ENCODE measurements at regions not wholly inside any gene's neighbourhood (a gene's known extent, or its start where the extent isn't known, plus 50 kb on each side); places are given as distances from the start of the nearest gene placed in this dataset.

DNA sequence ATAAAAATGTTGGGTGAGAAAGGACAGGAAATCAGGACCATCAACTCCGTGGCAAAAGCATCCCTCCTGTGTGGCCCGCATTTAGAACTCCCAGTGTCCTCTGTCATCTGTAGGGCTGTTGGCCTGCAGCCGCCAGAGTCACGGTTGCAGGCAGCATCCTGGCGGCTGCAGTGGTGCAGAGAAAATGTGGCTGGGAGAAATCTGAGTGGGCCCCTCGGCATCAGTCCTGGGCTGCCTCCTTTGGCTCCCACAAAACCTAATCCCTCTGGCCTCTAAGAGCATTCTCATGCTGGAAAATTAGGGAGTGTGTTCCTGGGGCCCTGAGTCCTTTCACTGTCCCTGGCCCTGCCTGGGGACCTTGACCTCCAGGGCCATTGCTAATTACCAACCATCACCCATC lies 121.9 kb downstream of the WT1 start:
- 85 to 88% methylated on average over 6 of the region's 6 CpGs for WGBS, 2 donors
- Histone ChIP-seq H3K4me3 (no peak overlapping the region), H3K36me3 (no peaks in the 10 kb centered on the region), H3K4me1 (no peaks in the 10 kb centered on the region), H3K27me3 (no peaks in the 10 kb centered on the region), H3K27ac (no peak overlapping the region), H3K9me3 (no peaks in the 10 kb centered on the region)
- DNase-seq, result no peak
- TF ChIP-seq, protein P1, sequence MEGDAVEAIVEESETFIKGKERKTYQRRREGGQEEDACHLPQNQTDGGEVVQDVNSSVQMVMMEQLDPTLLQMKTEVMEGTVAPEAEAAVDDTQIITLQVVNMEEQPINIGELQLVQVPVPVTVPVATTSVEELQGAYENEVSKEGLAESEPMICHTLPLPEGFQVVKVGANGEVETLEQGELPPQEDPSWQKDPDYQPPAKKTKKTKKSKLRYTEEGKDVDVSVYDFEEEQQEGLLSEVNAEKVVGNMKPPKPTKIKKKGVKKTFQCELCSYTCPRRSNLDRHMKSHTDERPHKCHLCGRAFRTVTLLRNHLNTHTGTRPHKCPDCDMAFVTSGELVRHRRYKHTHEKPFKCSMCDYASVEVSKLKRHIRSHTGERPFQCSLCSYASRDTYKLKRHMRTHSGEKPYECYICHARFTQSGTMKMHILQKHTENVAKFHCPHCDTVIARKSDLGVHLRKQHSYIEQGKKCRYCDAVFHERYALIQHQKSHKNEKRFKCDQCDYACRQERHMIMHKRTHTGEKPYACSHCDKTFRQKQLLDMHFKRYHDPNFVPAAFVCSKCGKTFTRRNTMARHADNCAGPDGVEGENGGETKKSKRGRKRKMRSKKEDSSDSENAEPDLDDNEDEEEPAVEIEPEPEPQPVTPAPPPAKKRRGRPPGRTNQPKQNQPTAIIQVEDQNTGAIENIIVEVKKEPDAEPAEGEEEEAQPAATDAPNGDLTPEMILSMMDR (IDR thresholded peaks at IDR 0.05), result no peak
- TF ChIP-seq POLR2A (IDR thresholded peaks at IDR 0.05), result no peak
- no peak for TF ChIP-seq EP300 (IDR thresholded peaks at IDR 0.05)
- intact Hi-C loops (cut with DNase I), result no loop called here

DNA sequence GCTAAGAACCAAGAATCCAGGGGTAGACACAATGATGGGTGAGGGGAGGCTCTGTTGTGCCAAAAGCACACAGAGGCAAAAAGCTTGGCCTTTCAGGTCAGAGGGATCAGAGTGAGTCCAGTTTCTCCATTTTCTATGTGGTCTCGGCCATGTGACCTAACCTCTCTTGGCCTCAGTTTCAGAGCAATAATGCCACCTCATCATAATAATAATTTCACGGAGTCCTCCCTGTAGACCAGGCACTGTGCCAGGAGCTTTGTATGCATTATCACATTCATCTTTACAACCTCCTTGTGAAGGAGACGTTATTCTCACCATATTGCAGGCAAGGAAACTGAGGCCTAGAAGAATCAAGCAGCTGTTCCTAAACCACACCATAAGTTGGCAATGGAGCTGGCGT lies 120.2 kb downstream of the WT1 start:
- DNase-seq, result no peak
- Histone ChIP-seq H3K27me3 (no peaks in the 10 kb centered on the region), H3K4me1 (no peaks in the 10 kb centered on the region), H3K4me3 (no peak overlapping the region), H3K27ac (no peak overlapping the region), H3K9me3 (no peaks in the 10 kb centered on the region), H3K36me3 (no peaks in the 10 kb centered on the region)
- TF ChIP-seq POLR2A (IDR thresholded peaks at IDR 0.05), result no peak
- intact Hi-C loops (cut with DNase I), result no loop called here
- 47 to 81% methylated on average over 4 of the region's 4 CpGs for WGBS, 2 donors

DNA sequence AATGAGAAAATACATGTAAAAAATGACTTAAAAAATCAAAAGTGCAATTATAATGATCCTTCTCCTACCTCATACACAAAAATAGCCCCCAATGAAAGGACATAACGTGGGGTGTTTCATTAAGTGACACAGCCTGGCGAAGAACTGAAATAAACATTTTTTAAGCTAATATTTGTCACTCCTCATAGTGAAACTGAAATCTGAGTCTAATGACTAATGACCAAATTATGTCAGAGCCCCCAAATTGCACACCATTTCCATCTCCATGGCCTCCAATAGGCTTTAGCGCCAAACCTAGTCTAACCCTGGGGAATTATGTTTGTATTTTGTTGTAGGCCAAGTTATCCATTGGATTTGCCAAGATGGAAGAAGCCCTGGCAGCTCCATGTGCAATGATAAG lies 119.1 kb downstream of the WT1 start:
- no peaks in the 10 kb centered on the region for H3K9me3 ChIP-seq
- no peaks in the 10 kb centered on the region for H3K36me3 ChIP-seq
- H3K27me3 ChIP-seq, result no peaks in the 10 kb centered on the region
- TF ChIP-seq EP300 (IDR thresholded peaks at IDR 0.05), result no peak
- H3K4me3 ChIP-seq, result no peak overlapping the region
- intact Hi-C loops (cut with DNase I), result no loop called here
- WGBS, 2 donors, result 86 to 87% methylated on average over 3 of the region's 3 CpGs
- no peak for DNase-seq
- no peak overlapping the region for H3K27ac ChIP-seq
- H3K4me1 ChIP-seq, result no peaks in the 10 kb centered on the region

DNA sequence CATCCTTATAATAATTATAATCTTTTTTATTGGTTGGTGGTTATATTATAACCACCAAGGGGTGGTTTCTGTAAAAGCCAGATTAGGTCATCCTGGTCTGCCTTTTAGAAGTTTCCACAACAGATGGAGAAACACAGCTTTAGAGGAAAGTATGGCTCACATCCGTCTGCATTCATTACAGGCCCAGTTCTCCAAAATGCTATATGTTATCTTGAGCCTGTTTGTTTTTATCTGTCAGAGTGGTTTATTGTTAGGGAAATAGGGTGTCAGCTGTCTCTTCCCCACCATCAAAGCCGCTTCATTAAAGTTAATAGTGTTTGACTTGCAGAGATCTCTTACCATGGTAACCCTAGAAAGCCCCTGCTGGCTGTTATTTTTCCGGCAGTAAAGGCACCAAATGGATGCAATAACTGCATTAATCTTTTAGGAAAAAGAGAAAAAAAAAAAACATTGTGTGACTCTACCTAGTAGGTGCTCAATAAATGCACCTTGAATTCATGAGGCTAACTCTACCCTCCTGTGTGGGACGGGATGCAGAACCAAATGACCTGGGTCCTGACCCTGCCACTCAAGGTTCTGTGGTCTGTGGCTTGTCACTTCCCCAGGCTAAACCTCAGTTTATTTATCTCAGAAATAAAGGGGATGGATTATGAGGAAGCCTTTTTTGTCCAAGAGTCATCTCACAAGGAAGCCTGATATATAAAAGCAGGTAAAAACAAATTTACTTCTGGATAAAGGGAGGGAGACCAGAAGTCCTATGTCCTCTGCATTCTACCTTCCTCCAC lies 118.3 kb downstream of the WT1 start:
- no peaks in the 10 kb centered on the region for H3K4me1 ChIP-seq
- whole genome bisulfite sequencing, 2 donors, result 59 to 71% methylated on average over 4 of the region's 4 CpGs
- no peaks in the 10 kb centered on the region for H3K9me3 ChIP-seq
- H3K36me3 ChIP-seq, result no peaks in the 10 kb centered on the region
- no peak for TF ChIP-seq POLR2A (IDR thresholded peaks at IDR 0.05)
- TF ChIP-seq, protein P1 (IDR thresholded peaks at IDR 0.05), result no peak
- no peak for DNase-seq
- intact Hi-C loops (cut with DNase I), result no loop called here
- no peak overlapping the region for H3K27ac ChIP-seq
- H3K27me3 ChIP-seq, result peaks cover 0 to 3% (median 0%) of the 10 kb centered on the region in 3 donors
- H3K4me3 ChIP-seq, result no peak overlapping the region

DNA sequence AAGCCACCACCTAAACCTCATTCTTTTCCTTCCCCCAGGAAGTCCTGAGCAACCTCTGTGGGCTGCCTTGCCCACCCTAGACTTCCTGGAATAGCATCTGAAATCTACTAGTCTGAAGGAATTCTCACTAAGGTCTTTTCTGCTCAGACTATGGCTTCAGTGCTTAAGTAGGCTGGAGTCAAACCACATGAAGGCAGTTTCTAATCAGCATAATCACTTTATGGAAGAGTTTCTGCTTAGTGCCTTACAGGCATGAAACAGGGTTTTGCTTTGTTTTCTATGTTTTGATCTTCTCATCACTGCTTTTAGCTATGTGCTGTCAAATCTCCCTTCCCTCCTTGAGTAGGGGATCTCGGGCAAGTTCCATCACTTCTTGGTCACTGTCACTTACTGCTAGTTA lies 117.7 kb downstream of the WT1 start:
- intact Hi-C loops (cut with DNase I), result no loop called here

More for the DNA sequence above, 117.7 kb downstream of the WT1 start:
- Histone ChIP-seq H3K9me3 (no peaks in the 10 kb centered on the region), H3K27me3 (peaks cover 0 to 7% (median 0%) of the 10 kb centered on the region in 3 donors), H3K36me3 (no peaks in the 10 kb centered on the region), H3K4me3 (no peak overlapping the region), H3K4me1 (no peaks in the 10 kb centered on the region), H3K27ac (no peak overlapping the region)
- 76 to 87% methylated on average over 1 of the region's 1 CpG for WGBS, 2 donors
- TF ChIP-seq, protein P1 (IDR thresholded peaks at IDR 0.05), result no peak
- no peak for TF ChIP-seq POLR2A (IDR thresholded peaks at IDR 0.05)
- TF ChIP-seq POLR2AphosphoS5 (IDR thresholded peaks at IDR 0.05), result no peak
- TF ChIP-seq EP300 (IDR thresholded peaks at IDR 0.05), result no peak
- DNase-seq, result no peak
